ENCODE measurements at regions not wholly inside any gene's neighbourhood (a gene's known extent, or its start where the extent isn't known, plus 50 kb on each side); places are given as distances from the start of the nearest gene placed in this dataset.

DNA sequence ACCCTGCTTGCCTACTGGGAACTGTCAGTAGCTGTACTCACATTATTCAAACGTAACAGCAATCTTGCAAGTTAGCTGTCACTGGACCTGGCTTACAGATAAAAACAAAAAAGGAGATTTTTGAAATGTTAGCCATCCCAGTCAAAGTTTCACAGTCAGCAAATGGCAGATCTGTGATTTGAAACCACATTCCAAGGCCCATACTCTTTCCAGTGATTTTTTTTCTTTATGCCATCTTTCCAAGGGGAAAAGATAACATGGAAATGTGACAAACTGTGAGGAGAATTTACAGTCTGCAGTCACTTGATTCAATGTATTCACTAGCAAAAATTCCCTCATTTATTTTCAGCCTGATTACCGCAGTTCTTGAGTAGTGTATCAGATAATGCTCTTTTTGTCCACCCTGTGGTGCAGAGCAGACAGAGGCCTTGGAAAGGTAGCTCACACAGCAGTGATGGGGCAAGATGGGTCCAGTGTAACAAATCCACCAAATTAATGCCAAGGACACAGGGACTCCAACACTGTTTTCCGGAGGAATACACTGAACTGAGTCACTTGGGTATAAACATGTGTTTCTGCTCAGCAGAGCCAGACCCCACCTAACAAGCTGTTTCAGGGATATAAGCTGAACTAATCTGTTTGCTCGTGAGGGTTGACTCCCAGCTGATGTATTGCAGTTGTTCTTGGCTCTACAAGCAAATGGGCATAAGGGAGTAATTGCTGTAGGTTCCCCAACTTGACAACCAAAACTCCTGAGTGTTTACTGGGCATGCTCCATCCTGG is 49.9 kb upstream of the ADGRF1 start:
- FAIRE-seq (no peak), DNase-seq (ENCODE audit: insufficient read length, low spot score) (no peak)

Data from HTR-8/SVneo (cell line).